ENCODE measurements at regions not wholly inside any gene's neighbourhood (a gene's known extent, or its start where the extent isn't known, plus 50 kb on each side); places are given as distances from the start of the nearest gene placed in this dataset.

DNA sequence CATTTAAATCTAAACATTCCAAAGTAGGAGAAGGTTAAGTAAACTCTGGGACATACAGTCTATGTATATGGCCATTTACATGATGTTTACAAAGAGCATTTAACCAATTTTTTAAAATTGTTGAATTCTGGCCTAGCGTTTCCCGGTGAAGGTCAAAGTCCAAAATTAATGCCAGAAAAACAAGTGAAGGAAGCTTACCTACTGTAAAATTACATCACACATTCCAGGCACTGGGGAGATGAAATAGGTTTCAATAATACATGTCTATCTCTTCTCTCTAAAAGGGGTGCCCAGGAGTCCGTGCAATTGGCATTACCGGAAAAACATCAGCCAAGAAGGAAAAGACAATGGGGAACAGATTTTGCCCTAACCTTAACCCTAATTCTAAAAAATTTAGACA, 358.8 kb downstream of the VPS13C start (continued):
- TF ChIP-seq, protein P1, sequence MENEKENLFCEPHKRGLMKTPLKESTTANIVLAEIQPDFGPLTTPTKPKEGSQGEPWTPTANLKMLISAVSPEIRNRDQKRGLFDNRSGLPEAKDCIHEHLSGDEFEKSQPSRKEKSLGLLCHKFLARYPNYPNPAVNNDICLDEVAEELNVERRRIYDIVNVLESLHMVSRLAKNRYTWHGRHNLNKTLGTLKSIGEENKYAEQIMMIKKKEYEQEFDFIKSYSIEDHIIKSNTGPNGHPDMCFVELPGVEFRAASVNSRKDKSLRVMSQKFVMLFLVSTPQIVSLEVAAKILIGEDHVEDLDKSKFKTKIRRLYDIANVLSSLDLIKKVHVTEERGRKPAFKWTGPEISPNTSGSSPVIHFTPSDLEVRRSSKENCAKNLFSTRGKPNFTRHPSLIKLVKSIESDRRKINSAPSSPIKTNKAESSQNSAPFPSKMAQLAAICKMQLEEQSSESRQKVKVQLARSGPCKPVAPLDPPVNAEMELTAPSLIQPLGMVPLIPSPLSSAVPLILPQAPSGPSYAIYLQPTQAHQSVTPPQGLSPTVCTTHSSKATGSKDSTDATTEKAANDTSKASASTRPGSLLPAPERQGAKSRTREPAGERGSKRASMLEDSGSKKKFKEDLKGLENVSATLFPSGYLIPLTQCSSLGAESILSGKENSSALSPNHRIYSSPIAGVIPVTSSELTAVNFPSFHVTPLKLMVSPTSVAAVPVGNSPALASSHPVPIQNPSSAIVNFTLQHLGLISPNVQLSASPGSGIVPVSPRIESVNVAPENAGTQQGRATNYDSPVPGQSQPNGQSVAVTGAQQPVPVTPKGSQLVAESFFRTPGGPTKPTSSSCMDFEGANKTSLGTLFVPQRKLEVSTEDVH (IDR thresholded peaks at IDR 0.05; ENCODE audit: low read depth, partially characterized antibody) = no peak
- TF ChIP-seq TARDBP (IDR thresholded peaks at IDR 0.05; ENCODE audit: borderline replicate concordance) = no peak

DNA sequence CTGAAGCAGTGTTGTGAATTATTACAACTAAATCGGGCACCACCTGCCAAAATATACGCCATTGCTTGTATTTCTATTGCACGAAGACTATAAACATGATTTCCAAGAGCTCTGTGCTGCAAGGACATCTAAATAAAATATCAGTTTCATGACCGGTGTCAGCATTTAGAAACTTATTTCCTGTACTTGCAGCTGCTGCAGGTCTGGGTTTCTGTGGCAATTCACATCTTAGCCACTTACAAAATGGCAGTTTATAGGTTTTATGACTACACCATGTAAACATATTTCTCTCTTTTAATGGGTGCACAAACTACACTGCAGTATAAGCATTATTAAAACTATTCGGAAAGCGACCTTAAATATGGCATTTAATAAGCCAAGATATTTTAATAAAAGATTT, 359.4 kb downstream of the VPS13C start:
- Histone ChIP-seq H3K4me3 (no peak overlapping the region), H2AFZ (ENCODE audit: control insufficient read depth, low read depth, low read length) (no peak overlapping the region), H3K9me3 (replicated peaks; ENCODE audit: control insufficient read depth, insufficient read depth, low read length) (no peaks in the 10 kb centered on the region), H3K4me2 (ENCODE audit: control insufficient read depth, insufficient read depth) (no peak overlapping the region), H4K20me1 (ENCODE audit: control insufficient read depth, insufficient read depth) (no peaks in the 10 kb centered on the region), H3K36me3 (ENCODE audit: control insufficient read depth in 2 of 2, insufficient read depth in 2 of 2, low read length in 1 of 2) (no peaks in the 10 kb centered on the region), H3K9ac (ENCODE audit: control insufficient read depth, insufficient read depth, low read length) (no peak overlapping the region), H3K27ac (ENCODE audit: control insufficient read depth, insufficient read depth) (no peak overlapping the region), H3K79me2 (ENCODE audit: control insufficient read depth, insufficient read depth, low read length) (no peaks in the 10 kb centered on the region), H3K4me1 (ENCODE audit: control insufficient read depth, insufficient read depth, low read length) (no peaks in the 10 kb centered on the region), H3K27me3 (replicated peaks in 1 of 2; ENCODE audit: control insufficient read depth in 2 of 2, insufficient read depth in 2 of 2, low read length in 1 of 2) (no peaks in the 10 kb centered on the region)
- ChIA-PET POLR2A (no interaction called here), CTCF (interaction anchor here (1.1 kb wide), 1 partner anchor 133 kb away, joined by 3 read pairs; no protein-coding TSS in a partner anchor), RAD21 (ENCODE audit: unreplicated experiment) (interaction anchor here (1.2 kb wide), 1 partner anchor 133 kb away, joined by 3 read pairs; no protein-coding TSS in a partner anchor), SMC1A (ENCODE audit: uncharacterized antibody, unreplicated experiment) (no interaction called here)
- no peak for ATAC-seq
- WGBS (ENCODE audit: insufficient coverage, insufficient replicate concordance, low lambda C conversion rate, missing lambda C conversion rate) = 22% methylated on average over 6 of the region's 6 CpGs
- FAIRE-seq = no peak
- in situ Hi-C loops (cut with MboI) = no loop called here
- no peak for DNase-seq (ENCODE audit: low read depth, low spot score)
- intact Hi-C loops (cut with micrococcal nuclease; ENCODE audit: unreplicated experiment) = no loop called here
- BruUV-seq (replicated peaks) = no TSS peak
- TF ChIP-seq, protein P2, sequence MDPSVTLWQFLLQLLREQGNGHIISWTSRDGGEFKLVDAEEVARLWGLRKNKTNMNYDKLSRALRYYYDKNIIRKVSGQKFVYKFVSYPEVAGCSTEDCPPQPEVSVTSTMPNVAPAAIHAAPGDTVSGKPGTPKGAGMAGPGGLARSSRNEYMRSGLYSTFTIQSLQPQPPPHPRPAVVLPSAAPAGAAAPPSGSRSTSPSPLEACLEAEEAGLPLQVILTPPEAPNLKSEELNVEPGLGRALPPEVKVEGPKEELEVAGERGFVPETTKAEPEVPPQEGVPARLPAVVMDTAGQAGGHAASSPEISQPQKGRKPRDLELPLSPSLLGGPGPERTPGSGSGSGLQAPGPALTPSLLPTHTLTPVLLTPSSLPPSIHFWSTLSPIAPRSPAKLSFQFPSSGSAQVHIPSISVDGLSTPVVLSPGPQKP (IDR thresholded peaks at IDR 0.05; ENCODE audit: low read depth, low read length) = no peak
- no peak for TF ChIP-seq CREB1 (IDR thresholded peaks at IDR 0.05; ENCODE audit: low read depth)
- TF ChIP-seq, protein P3, sequence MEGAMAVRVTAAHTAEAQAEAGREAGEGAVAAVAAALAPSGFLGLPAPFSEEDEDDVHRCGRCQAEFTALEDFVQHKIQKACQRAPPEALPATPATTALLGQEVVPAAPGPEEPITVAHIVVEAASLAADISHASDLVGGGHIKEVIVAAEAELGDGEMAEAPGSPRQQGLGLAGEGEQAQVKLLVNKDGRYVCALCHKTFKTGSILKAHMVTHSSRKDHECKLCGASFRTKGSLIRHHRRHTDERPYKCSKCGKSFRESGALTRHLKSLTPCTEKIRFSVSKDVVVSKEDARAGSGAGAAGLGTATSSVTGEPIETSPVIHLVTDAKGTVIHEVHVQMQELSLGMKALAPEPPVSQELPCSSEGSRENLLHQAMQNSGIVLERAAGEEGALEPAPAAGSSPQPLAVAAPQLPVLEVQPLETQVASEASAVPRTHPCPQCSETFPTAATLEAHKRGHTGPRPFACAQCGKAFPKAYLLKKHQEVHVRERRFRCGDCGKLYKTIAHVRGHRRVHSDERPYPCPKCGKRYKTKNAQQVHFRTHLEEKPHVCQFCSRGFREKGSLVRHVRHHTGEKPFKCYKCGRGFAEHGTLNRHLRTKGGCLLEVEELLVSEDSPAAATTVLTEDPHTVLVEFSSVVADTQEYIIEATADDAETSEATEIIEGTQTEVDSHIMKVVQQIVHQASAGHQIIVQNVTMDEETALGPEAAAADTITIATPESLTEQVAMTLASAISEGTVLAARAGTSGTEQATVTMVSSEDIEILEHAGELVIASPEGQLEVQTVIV (IDR thresholded peaks at IDR 0.05; ENCODE audit: borderline replicate concordance, partially characterized antibody) = no peak
- no peak for TF ChIP-seq BCL11A (IDR thresholded peaks at IDR 0.05; ENCODE audit: low read depth, low read length)
- TF ChIP-seq, protein P4, sequence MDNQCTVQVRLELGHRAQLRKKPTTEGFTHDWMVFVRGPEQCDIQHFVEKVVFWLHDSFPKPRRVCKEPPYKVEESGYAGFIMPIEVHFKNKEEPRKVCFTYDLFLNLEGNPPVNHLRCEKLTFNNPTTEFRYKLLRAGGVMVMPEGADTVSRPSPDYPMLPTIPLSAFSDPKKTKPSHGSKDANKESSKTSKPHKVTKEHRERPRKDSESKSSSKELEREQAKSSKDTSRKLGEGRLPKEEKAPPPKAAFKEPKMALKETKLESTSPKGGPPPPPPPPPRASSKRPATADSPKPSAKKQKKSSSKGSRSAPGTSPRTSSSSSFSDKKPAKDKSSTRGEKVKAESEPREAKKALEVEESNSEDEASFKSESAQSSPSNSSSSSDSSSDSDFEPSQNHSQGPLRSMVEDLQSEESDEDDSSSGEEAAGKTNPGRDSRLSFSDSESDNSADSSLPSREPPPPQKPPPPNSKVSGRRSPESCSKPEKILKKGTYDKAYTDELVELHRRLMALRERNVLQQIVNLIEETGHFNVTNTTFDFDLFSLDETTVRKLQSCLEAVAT (IDR thresholded peaks at IDR 0.05) = no peak
- no peak for TF ChIP-seq SREBF2 (IDR thresholded peaks at IDR 0.05; ENCODE audit: low read length)
